ENCODE measurements at regions not wholly inside any gene's neighbourhood (a gene's known extent, or its start where the extent isn't known, plus 50 kb on each side); places are given as distances from the start of the nearest gene placed in this dataset.
A peak's percentile ranks its signal among the peaks of the same experiment; 100 is the strongest.

- no peak for TF ChIP-seq CTCF (IDR thresholded peaks at IDR 0.05; ENCODE audit: insufficient read depth, low read length, poor library complexity, severe bottlenecking)
- no peaks in the 10 kb centered on the region for H3K36me3 ChIP-seq (ENCODE audit: control insufficient read depth, insufficient read depth, low read length)
- H3K4me3 ChIP-seq (ENCODE audit: low read depth, low read length): no peak overlapping the region
- no peak for DNase-seq (ENCODE audit: low read depth)
- peaks cover 13% of the 10 kb centered on the region for H3K27me3 ChIP-seq (ENCODE audit: control insufficient read depth, insufficient read depth, low read length)
These were observed 90.9 kb upstream of the FOXC1 start for GRCh38 chr6:1518855-1519254.

- no peak overlapping the region for H3K4me3 ChIP-seq (ENCODE audit: low read depth, low read length)
- no peak for TF ChIP-seq CTCF (IDR thresholded peaks at IDR 0.05; ENCODE audit: insufficient read depth, low read length, poor library complexity, severe bottlenecking)
- DNase-seq (ENCODE audit: low read depth): no peak
- no peaks in the 10 kb centered on the region for H3K36me3 ChIP-seq (ENCODE audit: control insufficient read depth, insufficient read depth, low read length)
- H3K27me3 ChIP-seq (ENCODE audit: control insufficient read depth, insufficient read depth, low read length): peaks cover 13% of the 10 kb centered on the region
These were observed 90.1 kb upstream of the FOXC1 start for GRCh38 chr6:1519597-1519996.

DNA sequence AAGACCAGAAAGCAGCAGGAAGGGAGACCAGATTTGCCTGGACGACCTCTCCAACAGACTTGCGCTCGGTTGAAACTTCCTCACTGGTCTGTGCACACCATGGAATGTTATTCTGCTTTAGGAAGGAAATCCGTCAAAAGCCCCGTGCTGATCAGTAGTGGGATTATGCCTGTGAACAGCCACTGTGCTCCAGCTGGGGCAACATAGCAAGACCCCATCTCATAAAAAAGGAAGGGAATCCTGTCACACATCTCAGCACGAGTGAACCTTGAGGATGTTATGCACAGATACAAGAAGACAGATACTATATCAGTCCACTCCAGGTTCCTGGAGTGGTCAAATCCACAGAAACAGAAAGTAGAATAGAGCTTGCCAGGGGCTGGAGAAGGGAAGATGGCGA is 86.9 kb upstream of the FOXC1 start:
- no peak for TF ChIP-seq CTCF (IDR thresholded peaks at IDR 0.05; ENCODE audit: insufficient read depth, low read length, poor library complexity, severe bottlenecking)
- peaks cover 13% of the 10 kb centered on the region for H3K27me3 ChIP-seq (ENCODE audit: control insufficient read depth, insufficient read depth, low read length)
- no peak for DNase-seq (ENCODE audit: low read depth)

DNA sequence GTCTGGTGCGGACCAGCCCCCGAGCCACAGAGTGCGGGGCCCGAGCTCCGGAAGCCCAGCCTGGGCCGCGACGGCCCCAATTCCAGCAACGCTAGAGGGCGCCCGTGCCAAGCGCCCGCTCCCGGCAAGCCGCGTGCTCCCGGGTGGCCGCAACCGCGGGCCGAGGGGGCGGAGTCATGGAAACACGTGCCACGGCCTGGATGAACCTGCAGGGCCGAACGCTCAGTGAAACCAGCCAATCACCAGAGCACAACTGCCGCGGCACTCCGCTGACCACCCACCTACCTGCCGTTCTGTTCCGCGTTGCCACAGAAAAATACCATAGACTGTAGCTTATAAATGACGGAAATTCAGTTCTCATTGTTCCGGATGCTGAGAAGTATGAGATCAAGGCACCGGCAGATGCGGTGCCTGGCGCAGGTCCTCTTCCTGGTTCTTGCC is 85.7 kb upstream of the FOXC1 start:
- Histone ChIP-seq H3K4me3 (ENCODE audit: low read depth, low read length) (peak overlapping the region; percentile 5), H3K36me3 (ENCODE audit: control insufficient read depth, insufficient read depth, low read length) (no peaks in the 10 kb centered on the region), H3K27me3 (ENCODE audit: control insufficient read depth, insufficient read depth, low read length) (peaks cover 13% of the 10 kb centered on the region)
- TF ChIP-seq CTCF (IDR thresholded peaks at IDR 0.05; ENCODE audit: insufficient read depth, low read length, poor library complexity, severe bottlenecking): peak; percentile 57
- peak; percentile 12 for DNase-seq (ENCODE audit: low read depth)

More for the DNA sequence above, 86.9 kb upstream of the FOXC1 start:
- no peaks in the 10 kb centered on the region for H3K36me3 ChIP-seq (ENCODE audit: control insufficient read depth, insufficient read depth, low read length)
- no peak overlapping the region for H3K4me3 ChIP-seq (ENCODE audit: low read depth, low read length)

GRCh38 chr6:1525364-1526038 is 84.2 kb upstream of the FOXC1 start:
- Histone ChIP-seq H3K4me3 (ENCODE audit: low read depth, low read length) (no peak overlapping the region), H3K27me3 (ENCODE audit: control insufficient read depth, insufficient read depth, low read length) (peaks cover 13% of the 10 kb centered on the region), H3K36me3 (ENCODE audit: control insufficient read depth, insufficient read depth, low read length) (no peaks in the 10 kb centered on the region)
- no peak for DNase-seq (ENCODE audit: low read depth)
- TF ChIP-seq CTCF (IDR thresholded peaks at IDR 0.05; ENCODE audit: insufficient read depth, low read length, poor library complexity, severe bottlenecking): no peak
